Pancreas (tissue), 10 donors: ENCODE measurements at regions not wholly inside any gene's neighbourhood (a gene's known extent, or its start where the extent isn't known, plus 50 kb on each side); places are given as distances from the start of the nearest gene placed in this dataset.
A peak's percentile ranks its signal among the peaks of the same experiment; 100 is the strongest.

ENCODE experiments used
- ATAC-seq, 4 donors: fragments of 200-7000 bp; cut with Tn5 transposase; one replicate each; pipeline versions ENCODE4 v1.8.0 to v1.9.1; 2020; ENCODE audit warnings: mild to moderate bottlenecking in 4 of 4, moderate library complexity in 4 of 4
- DNase-seq, 6 donors: peaks; one replicate each; pipeline ENCODE4 v3.0.0-alpha.2; 2020
- FAIRE-seq: peaks from 2 replicates; lab custom pipeline; 2012; peaks lifted over from hg19 to GRCh38; lab: Jason Lieb, UNC
- H3K27ac ChIP-seq, 4 donors: fragments of 200-600 bp; sonication (generic); 1 replicate in 3 of 4; 2 replicates in 1 of 4; pipeline versions ENCODE4 v1.5.0 to v1.8.0; 2020
- H3K27me3 ChIP-seq, 4 donors: fragments of 200-600 bp; one replicate each; pipeline ENCODE4 v1.8.0; 2021
- H3K36me3 ChIP-seq, 3 donors: fragments of 200-600 bp; sonication (generic) in 1 of 3; one replicate each; pipeline versions ENCODE4 v1.5.0 to v1.8.0; 2020 to 2021
- H3K4me1 ChIP-seq, 3 donors: fragments of 200-600 bp; one replicate each; pipeline ENCODE4 v1.8.0; 2021
- H3K4me3 ChIP-seq, 4 donors: fragments of 200-600 bp; sonication (generic) in 2 of 4; one replicate each; pipeline versions ENCODE4 v1.5.0 to v1.8.0; 2020 to 2021
- H3K9me3 ChIP-seq, 4 donors: fragments of 200-600 bp; one replicate each; pipeline ENCODE4 v1.8.0; 2021
- WGBS, 2 donors: extraction: QIAGEN DNeasy Blood & Tissue Kit; methylation state at CpG; one replicate each; pipeline ENCODE4 v1.1.7; 2013; 5-methylcytosine and 5-hydroxymethylcytosine counted together
- intact Hi-C, 3 donors: fragments of 100-400 bp; cut with DNase I; formaldehyde crosslinking; loops; one replicate each; pipeline versions ENCODE4 v1.11.1 to v1.14.2; 2022
- TF ChIP-seq, protein P1 (sequence below), 4 donors: fragments of 200-600 bp; sonication (generic) in 3 of 4; IDR thresholded peaks; one replicate each; pipeline versions ENCODE4 v1.5.0 to v1.8.0; 2021; ENCODE audit warnings: antibody characterized with exemption in 4 of 4
- donor health status: healthy with polysubstance abuse.
- donor health status: DM: no; HTN: no; CAD: no; lungs with moderate emphysema.
- donor health status: DM: no; HTN: no; CAD: no.
- donor health status: control.
- donor health status: control.
- donor health status: Bipolar disorder and iron deficiency.
- donor health status: DM: yes; HTN: yes; CAD: no.
- donor health status: DM: no; HTN: no; CAD: no.
- donor health status: DM: no; HTN: no; CAD: no.
- donor health status: DM: yes; HTN: yes; CAD: no.

DNA sequence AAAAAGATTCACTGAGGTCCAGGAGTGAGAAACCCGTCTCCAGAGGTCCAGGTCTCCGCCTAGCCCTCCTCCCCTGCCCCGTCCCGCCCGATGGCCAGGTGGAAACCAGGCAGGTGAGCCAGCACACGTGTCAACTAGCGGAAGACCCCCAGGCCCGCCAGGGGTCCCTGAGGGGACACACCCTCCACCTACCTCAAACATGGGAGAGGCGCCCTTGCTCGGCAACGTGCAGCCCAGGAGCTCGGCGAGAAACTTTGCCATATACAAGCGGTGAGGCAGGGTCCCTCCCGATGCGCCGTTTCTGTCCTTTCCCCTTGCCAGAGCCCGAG is 330.0 kb downstream of the HNRNPD start:
- DNase-seq = peak in 1 of 6 donors; percentile 74
- ATAC-seq = no peak
- Histone ChIP-seq H3K4me1 (peaks cover 0 to 6% (median 0%) of the 10 kb centered on the region in 3 donors), H3K27me3 (no peaks in the 10 kb centered on the region), H3K4me3 (peak overlapping the region in 3 of 4 donors; percentile 35 to 60 (median 47)), H3K9me3 (no peaks in the 10 kb centered on the region), H3K27ac (no peak overlapping the region), H3K36me3 (no peaks in the 10 kb centered on the region)
- TF ChIP-seq, protein P1, sequence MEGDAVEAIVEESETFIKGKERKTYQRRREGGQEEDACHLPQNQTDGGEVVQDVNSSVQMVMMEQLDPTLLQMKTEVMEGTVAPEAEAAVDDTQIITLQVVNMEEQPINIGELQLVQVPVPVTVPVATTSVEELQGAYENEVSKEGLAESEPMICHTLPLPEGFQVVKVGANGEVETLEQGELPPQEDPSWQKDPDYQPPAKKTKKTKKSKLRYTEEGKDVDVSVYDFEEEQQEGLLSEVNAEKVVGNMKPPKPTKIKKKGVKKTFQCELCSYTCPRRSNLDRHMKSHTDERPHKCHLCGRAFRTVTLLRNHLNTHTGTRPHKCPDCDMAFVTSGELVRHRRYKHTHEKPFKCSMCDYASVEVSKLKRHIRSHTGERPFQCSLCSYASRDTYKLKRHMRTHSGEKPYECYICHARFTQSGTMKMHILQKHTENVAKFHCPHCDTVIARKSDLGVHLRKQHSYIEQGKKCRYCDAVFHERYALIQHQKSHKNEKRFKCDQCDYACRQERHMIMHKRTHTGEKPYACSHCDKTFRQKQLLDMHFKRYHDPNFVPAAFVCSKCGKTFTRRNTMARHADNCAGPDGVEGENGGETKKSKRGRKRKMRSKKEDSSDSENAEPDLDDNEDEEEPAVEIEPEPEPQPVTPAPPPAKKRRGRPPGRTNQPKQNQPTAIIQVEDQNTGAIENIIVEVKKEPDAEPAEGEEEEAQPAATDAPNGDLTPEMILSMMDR (IDR thresholded peaks at IDR 0.05) = no peak
- FAIRE-seq = no peak
- 1 to 2% methylated on average over 14 to 18 of the region's 18 CpGs for WGBS, 2 donors
- intact Hi-C loops = no loop called here

DNA sequence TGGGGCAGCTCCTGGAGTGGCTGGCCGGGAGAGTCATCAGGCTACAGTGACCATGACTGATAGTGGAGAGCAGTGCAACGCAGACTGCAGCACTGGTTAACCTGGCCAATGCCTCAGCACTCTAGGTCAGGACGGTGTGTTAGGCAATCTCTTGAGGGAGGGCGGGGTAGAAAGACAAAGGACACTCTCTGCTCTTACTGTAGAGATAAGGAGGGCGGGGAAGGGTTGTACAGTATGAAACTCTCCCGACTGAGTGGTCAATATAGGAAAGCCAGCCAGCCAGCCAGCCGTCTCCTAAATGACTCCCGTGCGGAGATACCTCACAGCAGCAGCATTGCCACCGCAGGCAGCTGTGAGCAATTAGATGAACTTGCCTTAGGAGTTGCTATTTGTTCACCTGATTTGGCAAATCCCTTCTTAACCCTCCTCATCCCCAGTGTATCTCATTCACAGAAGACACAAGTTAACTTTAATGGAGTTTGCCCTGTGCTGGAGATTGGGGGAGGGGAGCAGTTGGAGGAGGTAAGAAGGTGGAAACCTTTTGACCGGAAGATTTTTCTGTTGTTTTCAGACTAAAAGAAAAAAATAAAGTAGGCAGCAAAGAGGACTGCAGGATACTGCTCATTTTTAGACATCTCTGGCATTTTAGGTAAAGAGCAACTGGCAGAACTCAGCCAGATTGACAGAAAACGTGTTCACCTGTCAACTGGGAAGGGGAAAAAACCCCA is 330.5 kb downstream of the HNRNPD start:
- TF ChIP-seq, protein P1 (IDR thresholded peaks at IDR 0.05) = no peak
- no peaks in the 10 kb centered on the region for H3K9me3 ChIP-seq
- no peaks in the 10 kb centered on the region for H3K27me3 ChIP-seq
- peak in 5 of 6 donors; percentile 5 to 55 (median 22) for DNase-seq
- peak overlapping the region in 3 of 4 donors; percentile 35 to 60 (median 47) for H3K4me3 ChIP-seq
- no peaks in the 10 kb centered on the region for H3K36me3 ChIP-seq
- no peak overlapping the region for H3K27ac ChIP-seq
- peak in 3 of 4 donors; percentile 31 to 55 (median 51) for ATAC-seq
- FAIRE-seq = no peak
- H3K4me1 ChIP-seq = peaks cover 0 to 6% (median 0%) of the 10 kb centered on the region in 3 donors
- 7 to 10% methylated on average over 12 of the region's 12 CpGs for WGBS, 2 donors
- intact Hi-C loops = no loop called here

DNA sequence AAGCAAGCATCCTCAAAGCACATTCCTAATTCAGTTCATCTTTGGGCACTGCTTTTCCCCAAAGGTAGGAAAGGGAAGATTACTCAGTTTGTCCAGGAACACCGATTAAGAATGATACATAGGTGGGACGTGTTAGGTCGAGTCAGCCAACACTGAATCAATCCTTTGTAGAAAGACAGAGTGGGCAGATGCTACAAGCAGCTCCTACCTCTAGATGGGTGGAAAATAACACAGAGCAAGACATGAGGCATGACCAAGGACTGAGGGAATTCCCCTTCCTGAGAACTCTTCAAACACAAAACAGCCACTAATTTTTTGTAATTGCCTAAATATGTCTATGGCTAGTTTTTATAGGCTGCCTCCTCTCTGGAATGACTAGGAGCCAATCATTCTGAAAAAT is 331.7 kb downstream of the HNRNPD start:
- FAIRE-seq (no peak), DNase-seq (no peak), ATAC-seq (no peak)
- Histone ChIP-seq H3K9me3 (no peaks in the 10 kb centered on the region), H3K4me1 (peaks cover 0 to 6% (median 0%) of the 10 kb centered on the region in 3 donors), H3K36me3 (no peaks in the 10 kb centered on the region), H3K4me3 (no peak overlapping the region), H3K27ac (no peak overlapping the region), H3K27me3 (no peaks in the 10 kb centered on the region)
- intact Hi-C loops = no loop called here
- WGBS, 2 donors = 49 to 60% methylated on average over 3 of the region's 3 CpGs
- TF ChIP-seq, protein P1 (IDR thresholded peaks at IDR 0.05) = no peak

DNA sequence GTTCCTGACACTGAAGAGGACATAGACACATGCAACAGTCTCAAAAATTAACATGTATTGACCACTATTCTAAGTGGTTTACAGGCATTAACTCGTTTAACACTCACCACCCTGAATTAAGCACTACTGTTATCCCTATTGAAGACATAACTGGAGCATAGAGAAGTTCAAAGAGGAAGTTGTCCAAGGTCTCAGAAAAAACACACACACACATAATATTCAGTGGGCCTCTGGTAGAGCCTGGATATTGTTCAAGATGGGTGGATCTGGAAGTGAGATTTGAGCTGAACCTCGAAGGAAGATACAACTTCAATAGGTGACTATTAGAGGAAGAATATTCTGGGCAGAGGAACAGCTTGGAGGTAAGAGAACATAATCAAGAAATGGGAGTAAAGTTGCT is 334.9 kb downstream of the HNRNPD start:
- H3K27ac ChIP-seq = no peak overlapping the region
- no peaks in the 10 kb centered on the region for H3K36me3 ChIP-seq
- H3K4me1 ChIP-seq = peaks cover 0 to 6% (median 0%) of the 10 kb centered on the region in 3 donors
- 36 to 42% methylated on average over 2 of the region's 2 CpGs for WGBS, 2 donors
- H3K27me3 ChIP-seq = no peaks in the 10 kb centered on the region
- TF ChIP-seq, protein P1 (IDR thresholded peaks at IDR 0.05) = no peak
- DNase-seq = no peak
- intact Hi-C loops = no loop called here
- H3K9me3 ChIP-seq = no peaks in the 10 kb centered on the region
- no peak overlapping the region for H3K4me3 ChIP-seq
- no peak for FAIRE-seq
- ATAC-seq = no peak

DNA sequence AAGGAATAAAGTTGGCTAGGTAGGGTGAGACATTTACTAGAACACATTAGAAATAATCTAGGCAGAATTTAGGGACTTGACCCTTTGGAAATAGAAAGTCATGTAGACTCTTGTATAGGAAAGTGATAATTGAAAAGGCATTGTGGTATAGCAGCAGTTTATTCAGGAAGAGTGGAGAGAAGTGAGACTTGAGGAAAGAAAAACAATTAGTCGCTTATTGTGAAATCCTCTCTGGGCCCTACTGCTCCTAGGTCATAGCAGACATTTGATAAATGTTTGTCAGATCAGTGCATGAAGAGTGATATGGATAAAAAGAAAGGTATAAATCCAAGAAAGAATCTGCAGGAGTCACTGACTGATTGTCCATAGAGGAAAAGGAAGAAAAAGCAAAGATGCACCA is 337.6 kb downstream of the HNRNPD start:
- 47 to 91% methylated on average over 1 of the region's 1 CpG for WGBS, 2 donors
- TF ChIP-seq, protein P1 (IDR thresholded peaks at IDR 0.05) = no peak
- Histone ChIP-seq H3K4me1 (no peaks in the 10 kb centered on the region), H3K27me3 (no peaks in the 10 kb centered on the region), H3K27ac (no peak overlapping the region), H3K36me3 (no peaks in the 10 kb centered on the region), H3K4me3 (no peak overlapping the region), H3K9me3 (no peaks in the 10 kb centered on the region)
- FAIRE-seq (no peak), ATAC-seq (no peak), DNase-seq (no peak)
- intact Hi-C loops = no loop called here
